ENCODE measurements at regions not wholly inside any gene's neighbourhood (a gene's known extent, or its start where the extent isn't known, plus 50 kb on each side); places are given as distances from the start of the nearest gene placed in this dataset.

DNA sequence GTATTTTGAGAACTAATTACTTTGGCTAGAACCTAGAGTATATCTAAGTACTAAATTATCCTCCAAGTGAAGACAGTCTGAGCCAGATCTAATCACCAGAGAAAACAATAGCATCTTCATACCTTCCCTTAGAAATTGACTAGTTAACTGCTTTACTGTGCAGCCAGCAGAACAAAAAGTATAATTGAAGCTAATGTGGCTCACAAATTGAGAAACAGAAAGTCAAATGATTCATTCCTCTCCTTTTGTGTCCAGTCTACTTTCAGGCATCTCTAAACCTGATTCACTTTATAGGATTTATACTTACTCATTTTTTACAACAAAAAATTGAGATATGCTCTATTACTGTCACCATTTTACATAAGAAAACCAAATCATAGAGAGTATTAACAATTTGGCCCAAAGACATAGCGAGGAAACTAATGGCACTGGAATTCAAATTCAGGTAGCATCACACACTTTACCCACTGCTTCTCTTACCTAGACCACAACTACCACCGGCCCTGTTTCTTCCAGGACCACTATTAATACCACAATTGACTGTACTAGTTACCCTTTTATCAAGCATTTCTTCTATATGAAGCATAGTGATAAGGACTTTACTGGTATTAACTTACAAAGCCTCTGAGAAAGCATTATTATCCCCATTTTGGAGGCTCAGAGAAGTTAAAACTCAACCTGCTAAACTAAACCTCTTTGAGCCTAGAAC, 1402.6 kb upstream of the TENM4 start:
- no peak for TF ChIP-seq POLR2A (IDR thresholded peaks at IDR 0.05)
- TF ChIP-seq, protein P1, sequence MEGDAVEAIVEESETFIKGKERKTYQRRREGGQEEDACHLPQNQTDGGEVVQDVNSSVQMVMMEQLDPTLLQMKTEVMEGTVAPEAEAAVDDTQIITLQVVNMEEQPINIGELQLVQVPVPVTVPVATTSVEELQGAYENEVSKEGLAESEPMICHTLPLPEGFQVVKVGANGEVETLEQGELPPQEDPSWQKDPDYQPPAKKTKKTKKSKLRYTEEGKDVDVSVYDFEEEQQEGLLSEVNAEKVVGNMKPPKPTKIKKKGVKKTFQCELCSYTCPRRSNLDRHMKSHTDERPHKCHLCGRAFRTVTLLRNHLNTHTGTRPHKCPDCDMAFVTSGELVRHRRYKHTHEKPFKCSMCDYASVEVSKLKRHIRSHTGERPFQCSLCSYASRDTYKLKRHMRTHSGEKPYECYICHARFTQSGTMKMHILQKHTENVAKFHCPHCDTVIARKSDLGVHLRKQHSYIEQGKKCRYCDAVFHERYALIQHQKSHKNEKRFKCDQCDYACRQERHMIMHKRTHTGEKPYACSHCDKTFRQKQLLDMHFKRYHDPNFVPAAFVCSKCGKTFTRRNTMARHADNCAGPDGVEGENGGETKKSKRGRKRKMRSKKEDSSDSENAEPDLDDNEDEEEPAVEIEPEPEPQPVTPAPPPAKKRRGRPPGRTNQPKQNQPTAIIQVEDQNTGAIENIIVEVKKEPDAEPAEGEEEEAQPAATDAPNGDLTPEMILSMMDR (IDR thresholded peaks at IDR 0.05) = no peak
